ENCODE measurements at regions not wholly inside any gene's neighbourhood (a gene's known extent, or its start where the extent isn't known, plus 50 kb on each side); places are given as distances from the start of the nearest gene placed in this dataset.
"Not testable (repeated sequence)": the region's sequence is repeated elsewhere in the genome, so short reads cannot be mapped to it uniquely, and the experiment has no call there.

DNA sequence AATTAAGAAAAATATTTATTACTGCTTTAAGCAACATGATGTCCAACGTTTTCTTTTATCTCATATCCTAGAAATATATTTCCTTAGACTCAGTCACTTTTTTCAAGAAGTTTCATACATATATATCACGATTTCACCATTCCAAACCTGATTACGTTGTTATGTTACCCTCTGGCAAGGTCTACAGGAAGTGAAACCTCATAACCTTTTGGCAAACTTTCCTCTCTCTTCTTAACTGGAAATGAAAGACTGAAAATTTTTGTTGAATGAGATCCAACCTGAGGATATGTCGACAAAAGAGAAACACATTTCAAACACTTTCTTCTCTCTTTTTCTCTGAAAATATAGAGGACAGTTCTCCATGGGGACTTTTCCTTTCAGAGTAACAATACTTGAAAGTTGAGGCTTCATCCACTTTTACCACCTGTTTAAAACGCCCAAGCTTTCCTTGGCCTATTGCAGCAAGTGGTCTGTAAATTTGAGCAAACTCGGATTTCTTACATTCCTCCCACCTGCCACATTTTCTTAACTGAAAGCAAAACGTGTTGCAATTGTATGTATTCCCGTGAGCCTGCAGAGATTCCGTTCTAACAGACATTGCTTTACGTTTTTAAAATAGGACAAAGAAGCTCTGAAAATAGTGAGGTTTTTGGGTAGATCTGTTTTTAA, 298.1 kb downstream of the CETN3 start:
- no peak for DNase-seq (ENCODE audit: low read depth, low spot score)
- in situ Hi-C loops (cut with HindIII; ENCODE audit: low pct_unique_long_range_greater_than_20kb, low sequenced_read_pairs) = no loop called here

- DNase-seq (ENCODE audit: low read depth, low spot score) = no peak
These were observed 300.3 kb downstream of the CETN3 start for GRCh38 chr5:90109285-90109684.

DNA sequence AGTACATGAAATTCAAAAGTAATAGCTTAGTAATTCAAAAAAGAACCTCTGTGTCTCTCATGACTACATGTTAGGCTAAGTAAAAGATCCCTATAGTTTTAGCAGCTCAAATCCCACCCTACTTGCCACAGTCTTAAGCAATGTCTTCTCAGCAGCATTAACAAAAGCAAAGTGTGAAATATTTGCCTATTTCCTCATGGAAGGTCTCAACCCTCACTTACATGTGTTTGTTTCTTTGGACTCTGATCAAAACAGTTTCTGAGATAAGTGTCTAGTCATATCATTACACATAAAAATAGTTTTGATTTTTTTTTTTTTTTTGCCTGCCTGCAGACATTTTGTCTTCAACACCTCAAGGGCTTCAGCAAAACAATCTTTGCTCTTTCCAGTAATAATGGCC, 310.5 kb downstream of the CETN3 start:
- in situ Hi-C loops (cut with HindIII; ENCODE audit: low pct_unique_long_range_greater_than_20kb, low sequenced_read_pairs) = no loop called here

More at GRCh38 chr5:90109285-90109684, 300.3 kb downstream of the CETN3 start:
- in situ Hi-C loops (cut with HindIII; ENCODE audit: low pct_unique_long_range_greater_than_20kb, low sequenced_read_pairs) = no loop called here

GRCh38 chr5:90097082-90097477, 312.5 kb downstream of the CETN3 start:
- in situ Hi-C loops (cut with HindIII; ENCODE audit: low pct_unique_long_range_greater_than_20kb, low sequenced_read_pairs) = no loop called here
- no peak for DNase-seq (ENCODE audit: low read depth, low spot score)

More for the DNA sequence above, 310.5 kb downstream of the CETN3 start:
- DNase-seq (ENCODE audit: low read depth, low spot score) = no peak

GRCh38 chr5:90096415-90097081, 313.0 kb downstream of the CETN3 start:
- DNase-seq (ENCODE audit: low read depth, low spot score) = no peak
- in situ Hi-C loops (cut with HindIII; ENCODE audit: low pct_unique_long_range_greater_than_20kb, low sequenced_read_pairs) = no loop called here

GRCh38 chr5:90095292-90096060, 314.1 kb downstream of the CETN3 start:
- in situ Hi-C loops (cut with HindIII; ENCODE audit: low pct_unique_long_range_greater_than_20kb, low sequenced_read_pairs) = no loop called here
- no peak for DNase-seq (ENCODE audit: low read depth, low spot score)

GRCh38 chr5:90093751-90094485, 315.6 kb downstream of the CETN3 start:
- in situ Hi-C loops (cut with HindIII; ENCODE audit: low pct_unique_long_range_greater_than_20kb, low sequenced_read_pairs) = no loop called here
- no peak for DNase-seq (ENCODE audit: low read depth, low spot score)

GRCh38 chr5:90092734-90093133, 316.8 kb downstream of the CETN3 start:
- in situ Hi-C loops (cut with HindIII; ENCODE audit: low pct_unique_long_range_greater_than_20kb, low sequenced_read_pairs) = no loop called here
- DNase-seq (ENCODE audit: low read depth, low spot score) = no peak

- in situ Hi-C loops (cut with HindIII; ENCODE audit: low pct_unique_long_range_greater_than_20kb, low sequenced_read_pairs) = no loop called here
- DNase-seq (ENCODE audit: low read depth, low spot score) = no peak
These were observed 325.2 kb downstream of the CETN3 start for GRCh38 chr5:90084342-90084741.

- in situ Hi-C loops (cut with HindIII; ENCODE audit: low pct_unique_long_range_greater_than_20kb, low sequenced_read_pairs); DNase-seq (ENCODE audit: low read depth, low spot score): not testable (repeated sequence)
These were observed 336.5 kb downstream of the CETN3 start for GRCh38 chr5:90073026-90073570.

GRCh38 chr5:90071656-90072055, 337.9 kb downstream of the CETN3 start:
- in situ Hi-C loops (cut with HindIII; ENCODE audit: low pct_unique_long_range_greater_than_20kb, low sequenced_read_pairs) = no loop called here

GRCh38 chr5:90071066-90071465, 338.5 kb downstream of the CETN3 start:
- no peak for DNase-seq (ENCODE audit: low read depth, low spot score)
- in situ Hi-C loops (cut with HindIII; ENCODE audit: low pct_unique_long_range_greater_than_20kb, low sequenced_read_pairs) = no loop called here

More at GRCh38 chr5:90071656-90072055, 337.9 kb downstream of the CETN3 start:
- DNase-seq (ENCODE audit: low read depth, low spot score) = no peak

GRCh38 chr5:90066920-90067319, 342.6 kb downstream of the CETN3 start:
- in situ Hi-C loops (cut with HindIII; ENCODE audit: low pct_unique_long_range_greater_than_20kb, low sequenced_read_pairs) = no loop called here
- no peak for DNase-seq (ENCODE audit: low read depth, low spot score)

GRCh38 chr5:90056911-90057705, 352.4 kb downstream of the CETN3 start:
- DNase-seq (ENCODE audit: low read depth, low spot score) = no peak
- in situ Hi-C loops (cut with HindIII; ENCODE audit: low pct_unique_long_range_greater_than_20kb, low sequenced_read_pairs) = no loop called here

DNA sequence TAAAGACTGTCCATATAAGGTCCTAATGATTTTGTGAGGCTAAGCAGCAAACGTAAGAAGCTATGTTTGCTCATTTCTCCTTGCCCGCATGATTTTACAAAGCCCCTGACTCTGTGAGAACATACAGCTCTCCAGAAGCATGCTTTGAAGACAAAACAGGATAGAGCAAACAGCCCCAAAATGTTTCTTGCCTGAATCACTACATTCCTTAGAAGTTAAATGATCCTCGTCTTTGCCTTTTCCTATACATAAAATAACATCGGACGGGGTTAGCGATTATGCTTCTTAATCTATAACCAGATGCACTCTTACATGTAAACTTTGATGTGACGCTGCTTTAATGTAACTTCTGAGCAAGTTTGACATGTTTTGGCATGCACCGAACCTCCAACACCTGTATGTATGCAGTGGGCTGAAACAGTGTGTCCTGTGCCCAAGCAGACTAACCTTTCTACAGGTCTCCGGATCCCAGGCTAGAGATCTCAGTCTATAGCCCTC, 353.7 kb downstream of the CETN3 start:
- DNase-seq (ENCODE audit: low read depth, low spot score) = no peak
- in situ Hi-C loops (cut with HindIII; ENCODE audit: low pct_unique_long_range_greater_than_20kb, low sequenced_read_pairs) = no loop called here

GRCh38 chr5:90054612-90055011, 354.9 kb downstream of the CETN3 start:
- in situ Hi-C loops (cut with HindIII; ENCODE audit: low pct_unique_long_range_greater_than_20kb, low sequenced_read_pairs) = no loop called here
- no peak for DNase-seq (ENCODE audit: low read depth, low spot score)

GRCh38 chr5:90051756-90052155, 357.8 kb downstream of the CETN3 start:
- in situ Hi-C loops (cut with HindIII; ENCODE audit: low pct_unique_long_range_greater_than_20kb, low sequenced_read_pairs) = no loop called here

More at GRCh38 chr5:90051756-90052155, 357.8 kb downstream of the CETN3 start:
- DNase-seq (ENCODE audit: low read depth, low spot score) = no peak

Data from SK-MEL-5 (cell line).